Suprapubic skin (tissue), 4 donors: ENCODE measurements at regions not wholly inside any gene's neighbourhood (a gene's known extent, or its start where the extent isn't known, plus 50 kb on each side); places are given as distances from the start of the nearest gene placed in this dataset.

Experiments
- CTCF ChIP-seq, 2 donors: fragments of 200-600 bp in 1 of 2; fragments of 450-650 bp in 1 of 2; sonication (generic) in 1 of 2; IDR thresholded peaks; one replicate each; pipeline ENCODE4 v1.5.1; 2016 to 2019; ENCODE audit warnings: antibody characterized with exemption in 2 of 2, mild to moderate bottlenecking in 1 of 2, moderate library complexity in 1 of 2
- POLR2A ChIP-seq, 2 donors: fragments of 450-650 bp; IDR thresholded peaks; one replicate each; pipeline ENCODE4 v1.6.1; 2017; ENCODE audit warnings: antibody characterized with exemption in 2 of 2, mild to moderate bottlenecking in 2 of 2, moderate library complexity in 2 of 2
- POLR2AphosphoS5 ChIP-seq, 3 donors: sonication (generic); formaldehyde crosslinking; IDR thresholded peaks; one replicate each; pipeline ENCODE4 v1.6.1; 2017; ENCODE audit warnings: antibody characterized with exemption in 3 of 3

- TF ChIP-seq POLR2AphosphoS5 (IDR thresholded peaks at IDR 0.05) (no peak), POLR2A (IDR thresholded peaks at IDR 0.05) (no peak), CTCF (IDR thresholded peaks at IDR 0.05) (no peak)
These were observed 70.2 kb downstream of the CDCA7 start for GRCh38 chr2:173424886-173425285.
